Right lobe of liver (tissue), 4 donors: ENCODE measurements at regions not wholly inside any gene's neighbourhood (a gene's known extent, or its start where the extent isn't known, plus 50 kb on each side); places are given as distances from the start of the nearest gene placed in this dataset.

Source experiments
- POLR2A ChIP-seq: fragments of 450-650 bp; IDR thresholded peaks from one replicate; pipeline ENCODE4 v1.6.1; 2017; ENCODE audit warnings: antibody characterized with exemption, mild to moderate bottlenecking
- TF ChIP-seq, protein P1 (sequence below), 4 donors: fragments of 200-600 bp in 3 of 4; fragments of 450-650 bp in 1 of 4; IDR thresholded peaks; one replicate each; pipeline versions ENCODE4 v1.5.1 to v1.8.0; 2016 to 2022; ENCODE audit warnings: antibody characterized with exemption in 4 of 4, mild to moderate bottlenecking in 2 of 4
- donor health status: DM: no; HTN: no; CAD: no.
- donor health status: DM: no; HTN: no; CAD: no.
- donor health status: DM: no; HTN: yes; CAD: no.

DNA sequence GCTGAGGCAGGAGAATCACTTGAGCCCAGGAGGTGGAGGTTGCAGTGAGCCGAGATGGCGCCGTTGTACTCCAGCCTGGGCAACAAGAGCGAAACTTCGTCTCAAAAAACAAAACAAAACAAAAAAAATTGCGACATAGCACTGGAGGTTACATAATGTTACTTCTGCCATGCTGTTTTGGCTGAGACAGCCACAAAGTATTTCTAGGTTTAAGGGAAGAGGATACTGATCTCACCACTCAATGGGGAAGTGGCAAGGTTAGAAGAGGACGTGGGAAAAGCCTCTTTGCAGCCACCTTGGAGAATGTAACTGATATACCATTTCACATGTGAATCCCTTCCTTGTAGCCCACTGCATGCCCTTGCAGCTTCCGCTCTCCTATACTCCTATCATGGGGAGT is 131.2 kb upstream of the NLRP1 start:
- TF ChIP-seq, protein P1, sequence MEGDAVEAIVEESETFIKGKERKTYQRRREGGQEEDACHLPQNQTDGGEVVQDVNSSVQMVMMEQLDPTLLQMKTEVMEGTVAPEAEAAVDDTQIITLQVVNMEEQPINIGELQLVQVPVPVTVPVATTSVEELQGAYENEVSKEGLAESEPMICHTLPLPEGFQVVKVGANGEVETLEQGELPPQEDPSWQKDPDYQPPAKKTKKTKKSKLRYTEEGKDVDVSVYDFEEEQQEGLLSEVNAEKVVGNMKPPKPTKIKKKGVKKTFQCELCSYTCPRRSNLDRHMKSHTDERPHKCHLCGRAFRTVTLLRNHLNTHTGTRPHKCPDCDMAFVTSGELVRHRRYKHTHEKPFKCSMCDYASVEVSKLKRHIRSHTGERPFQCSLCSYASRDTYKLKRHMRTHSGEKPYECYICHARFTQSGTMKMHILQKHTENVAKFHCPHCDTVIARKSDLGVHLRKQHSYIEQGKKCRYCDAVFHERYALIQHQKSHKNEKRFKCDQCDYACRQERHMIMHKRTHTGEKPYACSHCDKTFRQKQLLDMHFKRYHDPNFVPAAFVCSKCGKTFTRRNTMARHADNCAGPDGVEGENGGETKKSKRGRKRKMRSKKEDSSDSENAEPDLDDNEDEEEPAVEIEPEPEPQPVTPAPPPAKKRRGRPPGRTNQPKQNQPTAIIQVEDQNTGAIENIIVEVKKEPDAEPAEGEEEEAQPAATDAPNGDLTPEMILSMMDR (IDR thresholded peaks at IDR 0.05) = no peak
- no peak for TF ChIP-seq POLR2A
